HL-60 (cell line): ENCODE measurements at regions not wholly inside any gene's neighbourhood (a gene's known extent, or its start where the extent isn't known, plus 50 kb on each side); places are given as distances from the start of the nearest gene placed in this dataset.

ENCODE experiments used
- POLR2AphosphoS5 ChIP-seq: IDR thresholded peaks from 2 replicates; pipeline ENCODE4 v1.6.1; 2012; ENCODE audit warnings: low read depth
- REST ChIP-seq: IDR thresholded peaks from 2 replicates; pipeline ENCODE4 v1.6.1; 2012; ENCODE audit warnings: low read depth; ENCODE audit not compliant: insufficient replicate concordance
- SPI1 ChIP-seq: IDR thresholded peaks from 2 replicates; pipeline ENCODE4 v1.6.1; 2012; ENCODE audit warnings: low read depth, mild to moderate bottlenecking, borderline replicate concordance
- TF ChIP-seq, protein P1 (sequence below): IDR thresholded peaks from one replicate; pipeline ENCODE4 v1.5.1; 2011; ENCODE audit warnings: low read length, control low read depth, inconsistent platforms; ENCODE audit not compliant: insufficient read depth

DNA sequence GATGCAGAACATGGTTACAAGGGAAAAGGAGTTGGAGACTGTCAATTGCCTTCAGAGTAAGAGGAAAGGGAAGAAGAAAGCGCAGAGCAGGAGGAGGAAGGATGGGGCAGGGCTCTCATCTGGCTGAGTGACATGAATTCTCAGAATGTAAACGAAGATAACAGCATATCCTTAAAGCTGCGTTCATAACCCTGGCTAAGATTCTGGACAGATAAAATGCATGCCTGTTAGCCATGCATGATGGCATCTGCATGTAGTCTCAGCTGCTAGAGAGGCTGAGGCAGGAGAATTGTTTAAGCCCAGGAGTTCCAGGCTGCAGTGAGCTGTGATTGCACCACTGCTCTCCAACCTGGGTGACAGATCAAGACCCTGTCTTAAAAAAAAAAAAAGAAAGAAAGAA is 493.5 kb upstream of the PRKX start:
- TF ChIP-seq, protein P1, sequence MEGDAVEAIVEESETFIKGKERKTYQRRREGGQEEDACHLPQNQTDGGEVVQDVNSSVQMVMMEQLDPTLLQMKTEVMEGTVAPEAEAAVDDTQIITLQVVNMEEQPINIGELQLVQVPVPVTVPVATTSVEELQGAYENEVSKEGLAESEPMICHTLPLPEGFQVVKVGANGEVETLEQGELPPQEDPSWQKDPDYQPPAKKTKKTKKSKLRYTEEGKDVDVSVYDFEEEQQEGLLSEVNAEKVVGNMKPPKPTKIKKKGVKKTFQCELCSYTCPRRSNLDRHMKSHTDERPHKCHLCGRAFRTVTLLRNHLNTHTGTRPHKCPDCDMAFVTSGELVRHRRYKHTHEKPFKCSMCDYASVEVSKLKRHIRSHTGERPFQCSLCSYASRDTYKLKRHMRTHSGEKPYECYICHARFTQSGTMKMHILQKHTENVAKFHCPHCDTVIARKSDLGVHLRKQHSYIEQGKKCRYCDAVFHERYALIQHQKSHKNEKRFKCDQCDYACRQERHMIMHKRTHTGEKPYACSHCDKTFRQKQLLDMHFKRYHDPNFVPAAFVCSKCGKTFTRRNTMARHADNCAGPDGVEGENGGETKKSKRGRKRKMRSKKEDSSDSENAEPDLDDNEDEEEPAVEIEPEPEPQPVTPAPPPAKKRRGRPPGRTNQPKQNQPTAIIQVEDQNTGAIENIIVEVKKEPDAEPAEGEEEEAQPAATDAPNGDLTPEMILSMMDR, result no peak
- TF ChIP-seq REST (no peak), SPI1 (no peak), POLR2AphosphoS5 (no peak)
